HG03196 (cell line): ENCODE measurements at regions not wholly inside any gene's neighbourhood (a gene's known extent, or its start where the extent isn't known, plus 50 kb on each side); places are given as distances from the start of the nearest gene placed in this dataset.
"Not testable (repeated sequence)": the region's sequence is repeated elsewhere in the genome, so short reads cannot be mapped to it uniquely, and the experiment has no call there.

Source experiments
- ATAC-seq: cut with Tn5 transposase; IDR thresholded peaks from one replicate; pipeline ENCODE4 v1.9.1; 2021; ENCODE audit not compliant: unreplicated experiment

GRCh38 chr2:7861910-7862702 is 819.8 kb upstream of the ID2 start:
- no peak for ATAC-seq

- ATAC-seq: no peak
Measured at GRCh38 chr2:7866104-7866503, 815.8 kb upstream of the ID2 start.

GRCh38 chr2:7866825-7867224 is 815.0 kb upstream of the ID2 start:
- no peak for ATAC-seq

GRCh38 chr2:7867867-7868266 is 814.0 kb upstream of the ID2 start:
- no peak for ATAC-seq

GRCh38 chr2:7868836-7869235 is 813.0 kb upstream of the ID2 start:
- ATAC-seq: no peak

GRCh38 chr2:7876445-7876844 is 805.4 kb upstream of the ID2 start:
- not testable (repeated sequence) for ATAC-seq

- not testable (repeated sequence) for ATAC-seq
Measured at GRCh38 chr2:7878266-7878665, 803.6 kb upstream of the ID2 start.

GRCh38 chr2:7878786-7879482 is 802.9 kb upstream of the ID2 start:
- ATAC-seq: no peak

- ATAC-seq: no peak
Measured at GRCh38 chr2:7879483-7879835, 802.4 kb upstream of the ID2 start.

- no peak for ATAC-seq
Measured at GRCh38 chr2:7880126-7880525, 801.7 kb upstream of the ID2 start.

GRCh38 chr2:7880566-7880965 is 801.3 kb upstream of the ID2 start:
- no peak for ATAC-seq

GRCh38 chr2:7881063-7881462 is 800.8 kb upstream of the ID2 start:
- no peak for ATAC-seq

GRCh38 chr2:7881466-7881865 is 800.4 kb upstream of the ID2 start:
- no peak for ATAC-seq

- ATAC-seq: no peak
Measured at GRCh38 chr2:7882296-7882695, 799.6 kb upstream of the ID2 start.

GRCh38 chr2:7884338-7884737 is 797.5 kb upstream of the ID2 start:
- no peak for ATAC-seq

GRCh38 chr2:7886666-7887065 is 795.2 kb upstream of the ID2 start:
- ATAC-seq: no peak

GRCh38 chr2:7887441-7887840 is 794.4 kb upstream of the ID2 start:
- no peak for ATAC-seq

GRCh38 chr2:7888876-7889275 is 793.0 kb upstream of the ID2 start:
- no peak for ATAC-seq

GRCh38 chr2:7891312-7891711 is 790.5 kb upstream of the ID2 start:
- no peak for ATAC-seq

- no peak for ATAC-seq
Measured at GRCh38 chr2:7895289-7895688, 786.6 kb upstream of the ID2 start.

GRCh38 chr2:7896940-7897487 is 784.8 kb upstream of the ID2 start:
- no peak for ATAC-seq

- ATAC-seq: no peak
Measured at GRCh38 chr2:7899241-7899640, 782.6 kb upstream of the ID2 start.
